ENCODE measurements at regions not wholly inside any gene's neighbourhood (a gene's known extent, or its start where the extent isn't known, plus 50 kb on each side); places are given as distances from the start of the nearest gene placed in this dataset.

GRCh38 chr12:63264629-63265028, 113.6 kb upstream of the AVPR1A start:
- Mint-ChIP-seq H3K9me3 (peaks cover 7% of the 10 kb centered on the region), H3K27ac (no peak overlapping the region), H3K27me3 (no peaks in the 10 kb centered on the region), H3K36me3 (ENCODE audit: low read depth) (no peaks in the 10 kb centered on the region), H3K4me3 (no peak overlapping the region), H3K4me1 (ENCODE audit: low read depth) (no peaks in the 10 kb centered on the region)
- ATAC-seq (ENCODE audit: poor library complexity) (no peak), DNase-seq (no peak)
- intact Hi-C loops (cut with DNase I, micrococcal nuclease), result no loop called here
- Histone ChIP-seq H3K36me3 (ENCODE audit: insufficient read depth, low read length) (no peaks in the 10 kb centered on the region), H3K9me3 (ENCODE audit: control insufficient read depth in 1 of 2, insufficient read depth in 1 of 2, low read length in 2 of 2) (peaks cover 0 to 15% of the 10 kb centered on the region in 2 experiments), H3K27me3 (ENCODE audit: control insufficient read depth in 1 of 2, insufficient read depth in 2 of 2, low read length in 2 of 2) (no peaks in the 10 kb centered on the region), H3K4me3 (ENCODE audit: low read length) (no peak overlapping the region), H3K27ac (ENCODE audit: low read depth in 1 of 2, low read length in 2 of 2) (no peak overlapping the region), H3K4me1 (ENCODE audit: insufficient read depth, low read length) (no peaks in the 10 kb centered on the region)
- no peak for TF ChIP-seq CTCF (IDR thresholded peaks at IDR 0.05)
- ChIA-PET POLR2A (no interaction called here), CTCF (no interaction called here)

GRCh38 chr12:63250486-63250885, 99.5 kb upstream of the AVPR1A start:
- Histone ChIP-seq H3K4me3 (ENCODE audit: low read length) (no peak overlapping the region), H3K27me3 (ENCODE audit: control insufficient read depth in 1 of 2, insufficient read depth in 2 of 2, low read length in 2 of 2) (no peaks in the 10 kb centered on the region), H3K36me3 (ENCODE audit: insufficient read depth, low read length) (no peaks in the 10 kb centered on the region), H3K27ac (ENCODE audit: low read depth in 1 of 2, low read length in 2 of 2) (no peak overlapping the region), H3K9me3 (ENCODE audit: control insufficient read depth in 1 of 2, insufficient read depth in 1 of 2, low read length in 2 of 2) (peaks cover 0 to 11% of the 10 kb centered on the region in 2 experiments), H3K4me1 (ENCODE audit: insufficient read depth, low read length) (no peaks in the 10 kb centered on the region)
- ChIA-PET CTCF (no interaction called here), POLR2A (no interaction called here)
- no peak overlapping the region for H3K27ac Mint-ChIP-seq
- peaks cover 3% of the 10 kb centered on the region for H3K9me3 Mint-ChIP-seq
- no peak for TF ChIP-seq CTCF (IDR thresholded peaks at IDR 0.05)
- H3K4me1 Mint-ChIP-seq (ENCODE audit: low read depth), result no peaks in the 10 kb centered on the region
- no peaks in the 10 kb centered on the region for H3K36me3 Mint-ChIP-seq (ENCODE audit: low read depth)
- intact Hi-C loops (cut with DNase I, micrococcal nuclease), result no loop called here
- DNase-seq (no peak), ATAC-seq (ENCODE audit: poor library complexity) (no peak)
- H3K4me3 Mint-ChIP-seq, result no peak overlapping the region
- no peaks in the 10 kb centered on the region for H3K27me3 Mint-ChIP-seq

DNA sequence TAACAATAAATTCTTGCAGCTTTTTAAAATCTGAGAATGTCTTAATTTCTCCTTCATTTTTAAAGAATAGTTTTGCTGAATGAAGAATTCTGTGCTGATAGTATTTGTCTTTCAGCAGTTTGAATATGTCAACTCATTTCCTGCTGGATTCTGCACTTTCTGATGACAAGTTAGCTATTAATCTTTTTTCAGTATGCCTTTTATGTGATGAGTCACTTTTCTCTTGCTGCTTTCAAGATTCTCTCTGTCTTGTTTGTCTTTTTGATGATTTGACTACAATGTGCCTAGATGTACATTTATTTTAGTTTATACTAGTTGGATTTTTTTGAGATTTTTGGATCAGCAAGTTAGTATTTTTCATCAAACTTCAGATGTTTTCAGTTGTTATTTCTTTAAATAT, 87.9 kb upstream of the AVPR1A start:
- Histone ChIP-seq H3K9me3 (ENCODE audit: control insufficient read depth in 1 of 2, insufficient read depth in 1 of 2, low read length in 2 of 2) (peaks cover 6 to 7% of the 10 kb centered on the region in 2 experiments), H3K27ac (ENCODE audit: low read depth in 1 of 2, low read length in 2 of 2) (no peak overlapping the region), H3K36me3 (ENCODE audit: insufficient read depth, low read length) (no peaks in the 10 kb centered on the region), H3K4me3 (ENCODE audit: low read length) (no peak overlapping the region), H3K27me3 (ENCODE audit: control insufficient read depth in 1 of 2, insufficient read depth in 2 of 2, low read length in 2 of 2) (no peaks in the 10 kb centered on the region), H3K4me1 (ENCODE audit: insufficient read depth, low read length) (no peaks in the 10 kb centered on the region)
- H3K4me1 Mint-ChIP-seq (ENCODE audit: low read depth), result no peaks in the 10 kb centered on the region
- TF ChIP-seq CTCF (IDR thresholded peaks at IDR 0.05), result no peak
- no peak overlapping the region for H3K27ac Mint-ChIP-seq
- H3K9me3 Mint-ChIP-seq, result peaks cover 7% of the 10 kb centered on the region
- no peaks in the 10 kb centered on the region for H3K36me3 Mint-ChIP-seq (ENCODE audit: low read depth)
- POLR2A ChIA-PET, result no interaction called here
- ATAC-seq (ENCODE audit: poor library complexity) (no peak), DNase-seq (no peak)
- H3K4me3 Mint-ChIP-seq, result no peak overlapping the region
- intact Hi-C loops (cut with DNase I, micrococcal nuclease), result no loop called here
- no peaks in the 10 kb centered on the region for H3K27me3 Mint-ChIP-seq
- CTCF ChIA-PET, result no interaction called here
